ENCODE measurements at regions not wholly inside any gene's neighbourhood (a gene's known extent, or its start where the extent isn't known, plus 50 kb on each side); places are given as distances from the start of the nearest gene placed in this dataset.

- intact Hi-C loops (cut with micrococcal nuclease; ENCODE audit: unreplicated experiment), result no loop called here
- no peaks in the 10 kb centered on the region for H3K36me3 ChIP-seq (ENCODE audit: insufficient read depth, low read length)
- ChIA-PET POLR2A (no interaction called here), CTCF (ENCODE audit: unreplicated experiment) (interaction anchor here (0.5 kb wide), 1 partner anchor 765 kb away, joined by 5 read pairs; no protein-coding TSS in a partner anchor)
- H3K9me3 ChIP-seq (ENCODE audit: low read length), result no peaks in the 10 kb centered on the region
- no peak overlapping the region for H3K27ac ChIP-seq (ENCODE audit: low read depth, low read length, poor library complexity, severe bottlenecking)
- no peaks in the 10 kb centered on the region for H3K4me1 ChIP-seq (ENCODE audit: insufficient read depth, low read length, poor library complexity, severe bottlenecking)
- DNase-seq (ENCODE audit: low spot score), result no peak
- H3K79me2 ChIP-seq (ENCODE audit: insufficient read depth, low read depth, low read length), result no peaks in the 10 kb centered on the region
- no peak overlapping the region for H3K4me2 ChIP-seq (ENCODE audit: low read length)
- TF ChIP-seq CTCF (conservative IDR thresholded peaks at IDR 0.05; ENCODE audit: low read length) (no peak), EZH2phosphoT487 (IDR thresholded peaks at IDR 0.05; ENCODE audit: borderline replicate concordance, low read depth, low read length) (no peak)
- no TSS peak for BruUV-seq (replicated peaks)
- no peaks in the 10 kb centered on the region for H4K20me1 ChIP-seq (ENCODE audit: insufficient read depth, low read length)
- no peaks in the 10 kb centered on the region for H3K9me2 ChIP-seq (ENCODE audit: insufficient read depth, low read length)
- no peak overlapping the region for H3K4me3 ChIP-seq (ENCODE audit: low read depth, low read length, poor library complexity, severe bottlenecking)
- H2AFZ ChIP-seq (ENCODE audit: low read length), result no peak overlapping the region
Observed at GRCh38 chr18:77919923-77920322, 670.3 kb downstream of the GALR1 start.

- DNase-seq (ENCODE audit: low spot score), result no peak
- Histone ChIP-seq H3K4me2 (ENCODE audit: low read length) (no peak overlapping the region), H3K79me2 (ENCODE audit: insufficient read depth, low read depth, low read length) (no peaks in the 10 kb centered on the region), H3K27ac (ENCODE audit: low read depth, low read length, poor library complexity, severe bottlenecking) (no peak overlapping the region), H3K4me1 (ENCODE audit: insufficient read depth, low read length, poor library complexity, severe bottlenecking) (no peaks in the 10 kb centered on the region), H3K9me2 (ENCODE audit: insufficient read depth, low read length) (no peaks in the 10 kb centered on the region), H2AFZ (ENCODE audit: low read length) (no peak overlapping the region), H3K36me3 (ENCODE audit: insufficient read depth, low read length) (no peaks in the 10 kb centered on the region), H3K9me3 (ENCODE audit: low read length) (no peaks in the 10 kb centered on the region), H4K20me1 (ENCODE audit: insufficient read depth, low read length) (no peaks in the 10 kb centered on the region), H3K4me3 (ENCODE audit: low read depth, low read length, poor library complexity, severe bottlenecking) (no peak overlapping the region)
- BruUV-seq (replicated peaks), result no TSS peak
- TF ChIP-seq CTCF (conservative IDR thresholded peaks at IDR 0.05; ENCODE audit: low read length) (no peak), EZH2phosphoT487 (IDR thresholded peaks at IDR 0.05; ENCODE audit: borderline replicate concordance, low read depth, low read length) (no peak)
- ChIA-PET POLR2A (no interaction called here), CTCF (ENCODE audit: unreplicated experiment) (no interaction called here)
- intact Hi-C loops (cut with micrococcal nuclease; ENCODE audit: unreplicated experiment), result no loop called here
Observed at GRCh38 chr18:77935342-77935741, 685.7 kb downstream of the GALR1 start.

- intact Hi-C loops (cut with micrococcal nuclease; ENCODE audit: unreplicated experiment), result no loop called here
- Histone ChIP-seq H3K4me1 (ENCODE audit: insufficient read depth, low read length, poor library complexity, severe bottlenecking) (no peaks in the 10 kb centered on the region), H2AFZ (ENCODE audit: low read length) (no peak overlapping the region), H3K9me2 (ENCODE audit: insufficient read depth, low read length) (no peaks in the 10 kb centered on the region), H3K36me3 (ENCODE audit: insufficient read depth, low read length) (no peaks in the 10 kb centered on the region), H3K4me3 (ENCODE audit: low read depth, low read length, poor library complexity, severe bottlenecking) (no peak overlapping the region), H3K4me2 (ENCODE audit: low read length) (no peak overlapping the region), H3K27ac (ENCODE audit: low read depth, low read length, poor library complexity, severe bottlenecking) (no peak overlapping the region), H3K9me3 (ENCODE audit: low read length) (no peaks in the 10 kb centered on the region), H4K20me1 (ENCODE audit: insufficient read depth, low read length) (no peaks in the 10 kb centered on the region), H3K79me2 (ENCODE audit: insufficient read depth, low read depth, low read length) (no peaks in the 10 kb centered on the region)
- TF ChIP-seq CTCF (conservative IDR thresholded peaks at IDR 0.05; ENCODE audit: low read length) (no peak), EZH2phosphoT487 (IDR thresholded peaks at IDR 0.05; ENCODE audit: borderline replicate concordance, low read depth, low read length) (no peak)
- POLR2A ChIA-PET, result interaction anchor here (0.5 to 0.7 kb wide), 2 partner anchors 438 to 1638 kb away, joined by 3 read pairs; no protein-coding TSS in a partner anchor
- no peak for DNase-seq (ENCODE audit: low spot score)
- CTCF ChIA-PET (ENCODE audit: unreplicated experiment), result no interaction called here
- no TSS peak for BruUV-seq (replicated peaks)
Observed at GRCh38 chr18:77940566-77940965, 690.9 kb downstream of the GALR1 start.
